ENCODE measurements at regions not wholly inside any gene's neighbourhood (a gene's known extent, or its start where the extent isn't known, plus 50 kb on each side); places are given as distances from the start of the nearest gene placed in this dataset.

DNA sequence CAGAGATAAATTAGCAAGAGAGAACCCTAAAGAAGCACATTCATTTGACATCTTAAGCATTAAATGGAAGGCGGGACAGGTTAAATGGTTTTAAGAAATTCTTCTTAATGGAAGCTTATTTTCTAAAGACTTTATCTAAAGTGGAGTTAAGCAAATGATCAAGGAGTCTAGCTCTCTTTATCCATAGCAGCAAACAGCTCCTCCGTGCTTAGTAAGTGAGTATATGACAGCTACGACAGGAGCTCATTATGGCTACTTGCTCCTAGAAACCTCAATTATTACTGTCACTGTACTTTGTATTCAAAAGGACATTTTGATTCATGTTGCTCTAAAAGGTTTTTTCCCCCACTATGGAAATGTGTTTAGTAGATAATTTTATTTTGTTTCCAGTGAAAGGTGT is 444.9 kb downstream of the TMX3 start:
- Histone ChIP-seq H3K9ac (no peak overlapping the region), H2AFZ (no peak overlapping the region), H3K79me2 (no peaks in the 10 kb centered on the region), H3K9me3 (ENCODE audit: control insufficient read depth, low read length) (no peaks in the 10 kb centered on the region), H3K27me3 (ENCODE audit: control insufficient read depth, insufficient read depth, low read length) (no peaks in the 10 kb centered on the region), H3K4me3 (ENCODE audit: low read depth, low read length) (no peak overlapping the region), H3K4me2 (ENCODE audit: low read length) (no peak overlapping the region), H3K36me3 (ENCODE audit: control insufficient read depth, insufficient read depth, low read length) (no peaks in the 10 kb centered on the region), H3K4me1 (no peaks in the 10 kb centered on the region), H3K27ac (no peak overlapping the region)
- TF ChIP-seq, protein P1, sequence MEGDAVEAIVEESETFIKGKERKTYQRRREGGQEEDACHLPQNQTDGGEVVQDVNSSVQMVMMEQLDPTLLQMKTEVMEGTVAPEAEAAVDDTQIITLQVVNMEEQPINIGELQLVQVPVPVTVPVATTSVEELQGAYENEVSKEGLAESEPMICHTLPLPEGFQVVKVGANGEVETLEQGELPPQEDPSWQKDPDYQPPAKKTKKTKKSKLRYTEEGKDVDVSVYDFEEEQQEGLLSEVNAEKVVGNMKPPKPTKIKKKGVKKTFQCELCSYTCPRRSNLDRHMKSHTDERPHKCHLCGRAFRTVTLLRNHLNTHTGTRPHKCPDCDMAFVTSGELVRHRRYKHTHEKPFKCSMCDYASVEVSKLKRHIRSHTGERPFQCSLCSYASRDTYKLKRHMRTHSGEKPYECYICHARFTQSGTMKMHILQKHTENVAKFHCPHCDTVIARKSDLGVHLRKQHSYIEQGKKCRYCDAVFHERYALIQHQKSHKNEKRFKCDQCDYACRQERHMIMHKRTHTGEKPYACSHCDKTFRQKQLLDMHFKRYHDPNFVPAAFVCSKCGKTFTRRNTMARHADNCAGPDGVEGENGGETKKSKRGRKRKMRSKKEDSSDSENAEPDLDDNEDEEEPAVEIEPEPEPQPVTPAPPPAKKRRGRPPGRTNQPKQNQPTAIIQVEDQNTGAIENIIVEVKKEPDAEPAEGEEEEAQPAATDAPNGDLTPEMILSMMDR (IDR thresholded peaks at IDR 0.05): no peak

DNA sequence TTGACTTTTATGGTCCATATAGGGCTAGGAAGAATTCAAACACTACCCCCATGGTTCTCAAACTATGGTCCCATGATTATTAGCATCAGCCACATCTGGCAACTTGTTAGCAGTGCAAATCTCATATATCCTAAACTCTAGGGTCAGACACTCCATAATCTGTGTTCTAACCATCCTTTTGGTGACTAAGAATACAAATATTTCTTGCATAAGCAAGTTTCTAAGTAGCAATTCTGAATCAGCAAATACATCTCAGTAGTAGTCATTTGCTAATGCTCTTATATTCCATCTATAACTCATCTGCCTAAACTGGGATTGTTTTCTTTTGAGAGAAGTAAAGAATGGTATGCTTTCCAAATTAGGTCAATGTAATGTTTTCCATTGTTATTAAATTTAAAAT is 447.3 kb downstream of the TMX3 start:
- H3K9me3 ChIP-seq (ENCODE audit: control insufficient read depth, low read length): no peaks in the 10 kb centered on the region
- no peak overlapping the region for H3K4me3 ChIP-seq (ENCODE audit: low read depth, low read length)
- H3K9ac ChIP-seq: no peak overlapping the region

DNA sequence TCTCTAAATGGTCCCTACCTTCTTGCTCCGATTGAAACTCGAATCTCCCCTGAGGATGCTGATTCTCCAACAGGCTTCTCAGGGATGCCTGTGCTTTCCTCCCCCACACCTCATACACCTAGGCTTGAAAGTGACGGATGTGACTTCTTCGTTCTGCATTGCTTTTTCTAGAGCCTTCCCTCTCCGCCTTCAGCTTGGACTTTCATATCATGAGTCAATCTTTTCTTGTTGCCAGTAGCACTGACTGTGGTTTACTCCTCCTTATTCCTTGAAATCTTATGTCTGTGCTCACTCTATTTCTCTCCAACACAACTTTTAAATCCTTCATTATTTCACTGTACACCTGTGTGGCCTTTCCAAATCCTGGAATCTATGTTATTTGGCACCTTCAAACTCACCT is 451.4 kb downstream of the TMX3 start:
- Histone ChIP-seq H3K79me2 (no peaks in the 10 kb centered on the region), H3K36me3 (ENCODE audit: control insufficient read depth, insufficient read depth, low read length) (no peaks in the 10 kb centered on the region), H2AFZ (no peak overlapping the region), H3K27ac (no peak overlapping the region), H3K27me3 (ENCODE audit: control insufficient read depth, insufficient read depth, low read length) (no peaks in the 10 kb centered on the region), H3K4me1 (no peaks in the 10 kb centered on the region), H3K4me2 (ENCODE audit: low read length) (no peak overlapping the region), H3K9ac (no peak overlapping the region), H3K4me3 (ENCODE audit: low read depth, low read length) (no peak overlapping the region), H3K9me3 (ENCODE audit: control insufficient read depth, low read length) (no peaks in the 10 kb centered on the region)
- TF ChIP-seq, protein P1 (IDR thresholded peaks at IDR 0.05): no peak

More for the DNA sequence above, 447.3 kb downstream of the TMX3 start:
- TF ChIP-seq, protein P1 (IDR thresholded peaks at IDR 0.05): no peak
- Histone ChIP-seq H3K4me1 (no peaks in the 10 kb centered on the region), H3K36me3 (ENCODE audit: control insufficient read depth, insufficient read depth, low read length) (no peaks in the 10 kb centered on the region), H3K4me2 (ENCODE audit: low read length) (no peak overlapping the region), H3K27me3 (ENCODE audit: control insufficient read depth, insufficient read depth, low read length) (no peaks in the 10 kb centered on the region), H2AFZ (no peak overlapping the region), H3K27ac (no peak overlapping the region), H3K79me2 (no peaks in the 10 kb centered on the region)

DNA sequence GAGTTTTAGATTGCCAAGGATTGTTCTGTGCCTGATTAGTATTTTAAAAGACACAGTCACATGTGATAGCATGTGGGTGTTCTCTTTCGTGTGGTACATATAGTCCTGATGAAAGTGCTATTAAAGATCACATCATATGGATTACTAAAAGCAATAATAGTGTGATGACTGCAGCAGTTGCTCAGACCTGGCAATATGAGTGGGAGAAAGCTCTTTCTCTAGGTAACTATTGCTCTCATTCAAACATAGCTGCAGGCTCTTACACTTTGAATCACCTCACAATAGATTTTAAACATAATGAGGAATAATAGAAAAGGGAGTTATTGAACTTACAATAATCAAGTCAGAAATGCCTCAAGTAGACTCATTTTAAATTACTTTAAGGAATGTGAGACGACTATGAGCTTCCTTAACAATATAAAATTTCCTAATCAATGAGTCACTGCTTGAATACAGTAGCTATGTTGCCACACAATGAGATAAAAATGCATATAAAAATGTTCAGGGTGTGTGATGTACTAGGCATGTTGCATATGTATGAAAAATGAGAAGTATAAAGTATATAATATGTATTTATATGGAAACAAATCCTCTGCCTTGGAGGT is 452.1 kb downstream of the TMX3 start:
- Histone ChIP-seq H3K4me2 (ENCODE audit: low read length) (no peak overlapping the region), H3K27me3 (ENCODE audit: control insufficient read depth, insufficient read depth, low read length) (no peaks in the 10 kb centered on the region), H3K27ac (no peak overlapping the region), H3K9ac (no peak overlapping the region), H2AFZ (no peak overlapping the region), H3K9me3 (ENCODE audit: control insufficient read depth, low read length) (no peaks in the 10 kb centered on the region), H3K36me3 (ENCODE audit: control insufficient read depth, insufficient read depth, low read length) (no peaks in the 10 kb centered on the region), H3K79me2 (no peaks in the 10 kb centered on the region), H3K4me1 (no peaks in the 10 kb centered on the region), H3K4me3 (ENCODE audit: low read depth, low read length) (no peak overlapping the region)
- TF ChIP-seq, protein P1 (IDR thresholded peaks at IDR 0.05): no peak

DNA sequence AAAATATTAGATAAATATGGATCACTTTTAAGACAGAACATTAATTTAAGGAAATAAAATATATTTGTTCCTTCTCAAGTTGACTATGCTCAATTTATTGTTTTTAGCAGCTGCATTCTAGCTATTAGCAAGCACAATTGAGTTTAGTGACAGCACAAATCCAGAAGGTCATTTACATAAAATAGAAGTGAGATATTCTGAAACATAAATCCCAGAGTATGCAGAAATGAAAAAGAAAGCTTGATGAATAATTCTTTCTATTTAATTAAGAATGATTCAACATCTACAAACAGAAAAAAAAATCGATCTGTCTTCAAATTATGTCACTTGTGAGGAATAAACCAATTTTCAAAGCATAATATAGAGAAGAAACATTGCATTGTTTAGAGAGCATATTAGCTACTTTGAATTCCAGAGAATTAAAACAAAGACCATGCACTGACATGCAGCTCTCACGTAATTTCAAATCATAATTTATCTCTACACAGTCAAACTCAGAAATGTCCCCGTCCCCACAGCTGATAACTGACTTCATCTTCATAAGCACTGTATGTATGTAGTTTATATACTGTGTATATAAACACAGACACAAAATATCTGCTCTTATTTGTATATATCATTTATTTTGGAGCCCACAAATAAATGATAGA is 458.4 kb downstream of the TMX3 start:
- H3K79me2 ChIP-seq: no peaks in the 10 kb centered on the region
- no peaks in the 10 kb centered on the region for H3K9me3 ChIP-seq (ENCODE audit: control insufficient read depth, low read length)
- H3K27ac ChIP-seq: no peak overlapping the region
- TF ChIP-seq, protein P1 (IDR thresholded peaks at IDR 0.05): no peak
- no peaks in the 10 kb centered on the region for H3K27me3 ChIP-seq (ENCODE audit: control insufficient read depth, insufficient read depth, low read length)
- no peaks in the 10 kb centered on the region for H3K4me1 ChIP-seq
- no peak overlapping the region for H3K4me2 ChIP-seq (ENCODE audit: low read length)
- no peak overlapping the region for H3K9ac ChIP-seq
- H2AFZ ChIP-seq: no peak overlapping the region
- H3K4me3 ChIP-seq (ENCODE audit: low read depth, low read length): no peak overlapping the region
- no peaks in the 10 kb centered on the region for H3K36me3 ChIP-seq (ENCODE audit: control insufficient read depth, insufficient read depth, low read length)

All from parathyroid adenoma (tissue), 2 donors.